Type B pancreatic cell (in vitro differentiated cells): ENCODE measurements at regions not wholly inside any gene's neighbourhood (a gene's known extent, or its start where the extent isn't known, plus 50 kb on each side); places are given as distances from the start of the nearest gene placed in this dataset.

Experiments used
- DNase-seq: peaks from one replicate; pipeline ENCODE4 v3.0.0; 2021; ENCODE audit warnings: mixed read lengths; ENCODE audit not compliant: unreplicated experiment; ENCODE audit errors: extremely low spot score
- H3K27ac Mint-ChIP-seq: 2 replicates; pipeline ENCODE4 v1.8.0; 2021; ENCODE audit warnings: mild to moderate bottlenecking, mixed read lengths
- H3K27me3 Mint-ChIP-seq: 2 replicates; pipeline ENCODE4 v1.8.0; 2021; ENCODE audit warnings: mixed read lengths
- H3K36me3 Mint-ChIP-seq: 2 replicates; pipeline ENCODE4 v1.8.0; 2021; ENCODE audit warnings: mixed read lengths
- H3K4me1 Mint-ChIP-seq: one replicate; pipeline ENCODE4 v1.8.0; 2021; ENCODE audit warnings: mixed read lengths; ENCODE audit not compliant: unreplicated experiment
- H3K4me3 Mint-ChIP-seq: 2 replicates; pipeline ENCODE4 v1.8.0; 2021; ENCODE audit warnings: mild to moderate bottlenecking, mixed read lengths
- H3K9me3 Mint-ChIP-seq: 2 replicates; pipeline ENCODE4 v1.8.0; 2021; ENCODE audit warnings: mixed read lengths
- TF ChIP-seq, protein P1 (sequence below): fragments of 200-600 bp; sonication (generic); conservative IDR thresholded peaks from 2 replicates; pipeline ENCODE4 v1.5.0; 2021; ENCODE audit warnings: antibody characterized with exemption, mild to moderate bottlenecking

DNA sequence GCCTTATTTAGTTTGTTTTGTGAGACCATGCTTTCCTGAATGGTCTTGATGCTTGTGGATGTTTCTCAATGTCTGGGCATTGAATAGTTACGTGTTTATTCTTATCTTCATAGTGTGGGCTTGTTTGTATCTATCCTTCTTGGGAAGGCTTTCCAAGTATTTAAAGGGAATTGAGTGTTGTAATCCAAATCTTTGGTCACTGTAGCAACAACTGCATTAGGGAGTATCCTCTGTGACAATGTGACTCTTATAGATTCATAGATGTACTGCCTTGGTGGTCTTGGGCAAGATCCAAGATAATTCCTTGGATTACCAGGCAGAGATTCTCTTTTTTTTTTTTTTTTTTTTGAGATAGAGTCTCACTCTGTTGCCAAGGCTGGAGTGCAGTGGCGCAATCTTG lies 598.4 kb downstream of the CBLN4 start:
- Mint-ChIP-seq H3K36me3 (no peaks in the 10 kb centered on the region), H3K27me3 (no peaks in the 10 kb centered on the region), H3K9me3 (peaks cover 4% of the 10 kb centered on the region), H3K4me3 (no peak overlapping the region), H3K27ac (no peak overlapping the region), H3K4me1 (no peaks in the 10 kb centered on the region)
- no peak for DNase-seq
- TF ChIP-seq, protein P1, sequence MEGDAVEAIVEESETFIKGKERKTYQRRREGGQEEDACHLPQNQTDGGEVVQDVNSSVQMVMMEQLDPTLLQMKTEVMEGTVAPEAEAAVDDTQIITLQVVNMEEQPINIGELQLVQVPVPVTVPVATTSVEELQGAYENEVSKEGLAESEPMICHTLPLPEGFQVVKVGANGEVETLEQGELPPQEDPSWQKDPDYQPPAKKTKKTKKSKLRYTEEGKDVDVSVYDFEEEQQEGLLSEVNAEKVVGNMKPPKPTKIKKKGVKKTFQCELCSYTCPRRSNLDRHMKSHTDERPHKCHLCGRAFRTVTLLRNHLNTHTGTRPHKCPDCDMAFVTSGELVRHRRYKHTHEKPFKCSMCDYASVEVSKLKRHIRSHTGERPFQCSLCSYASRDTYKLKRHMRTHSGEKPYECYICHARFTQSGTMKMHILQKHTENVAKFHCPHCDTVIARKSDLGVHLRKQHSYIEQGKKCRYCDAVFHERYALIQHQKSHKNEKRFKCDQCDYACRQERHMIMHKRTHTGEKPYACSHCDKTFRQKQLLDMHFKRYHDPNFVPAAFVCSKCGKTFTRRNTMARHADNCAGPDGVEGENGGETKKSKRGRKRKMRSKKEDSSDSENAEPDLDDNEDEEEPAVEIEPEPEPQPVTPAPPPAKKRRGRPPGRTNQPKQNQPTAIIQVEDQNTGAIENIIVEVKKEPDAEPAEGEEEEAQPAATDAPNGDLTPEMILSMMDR = no peak

DNA sequence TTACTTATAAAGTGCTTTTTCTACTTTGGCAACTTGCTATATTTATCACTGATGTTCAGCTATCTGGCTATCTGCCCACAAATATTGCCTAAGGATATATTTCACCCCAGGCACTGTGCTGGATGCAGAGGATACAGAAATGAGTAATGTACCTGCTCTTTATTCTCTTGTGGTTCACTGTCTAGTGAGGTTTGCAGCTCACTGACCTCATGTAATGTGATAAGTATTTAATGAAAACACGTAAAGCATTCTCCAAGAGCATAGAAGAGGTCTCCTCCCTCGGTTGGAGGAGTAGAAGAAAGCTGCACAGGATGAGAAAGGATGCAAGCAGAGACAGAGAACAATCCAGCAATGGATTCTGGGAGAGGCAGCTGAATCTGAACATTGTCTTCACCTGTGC lies 610.7 kb downstream of the CBLN4 start:
- no peaks in the 10 kb centered on the region for H3K4me1 Mint-ChIP-seq
- no peaks in the 10 kb centered on the region for H3K27me3 Mint-ChIP-seq
- H3K36me3 Mint-ChIP-seq = no peaks in the 10 kb centered on the region
- no peak overlapping the region for H3K27ac Mint-ChIP-seq
- no peaks in the 10 kb centered on the region for H3K9me3 Mint-ChIP-seq
- no peak for DNase-seq
- TF ChIP-seq, protein P1 = no peak
- H3K4me3 Mint-ChIP-seq = no peak overlapping the region

DNA sequence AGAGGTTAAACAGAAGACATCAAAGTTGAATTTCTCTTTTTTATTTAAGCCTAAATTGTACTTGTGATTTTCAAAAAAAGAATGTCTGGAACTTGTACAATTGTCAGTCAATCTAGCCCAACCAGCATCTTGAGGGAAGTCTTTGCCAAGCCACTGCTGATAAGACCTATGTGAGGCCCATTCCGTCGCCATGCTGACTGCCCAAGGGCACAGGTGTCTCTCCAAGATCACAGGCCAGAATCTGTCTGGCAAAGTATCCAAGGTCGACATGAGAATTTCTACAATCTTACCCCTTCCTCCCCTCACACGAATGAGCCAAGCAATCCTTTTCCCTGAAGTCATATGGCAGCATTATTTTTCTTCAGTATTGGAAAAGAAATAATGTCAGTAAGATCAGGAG lies 614.5 kb downstream of the CBLN4 start:
- Mint-ChIP-seq H3K36me3 (no peaks in the 10 kb centered on the region), H3K27me3 (no peaks in the 10 kb centered on the region), H3K4me1 (no peaks in the 10 kb centered on the region), H3K9me3 (peaks cover 5% of the 10 kb centered on the region), H3K4me3 (no peak overlapping the region), H3K27ac (no peak overlapping the region)
- no peak for DNase-seq
- TF ChIP-seq, protein P1 = no peak

DNA sequence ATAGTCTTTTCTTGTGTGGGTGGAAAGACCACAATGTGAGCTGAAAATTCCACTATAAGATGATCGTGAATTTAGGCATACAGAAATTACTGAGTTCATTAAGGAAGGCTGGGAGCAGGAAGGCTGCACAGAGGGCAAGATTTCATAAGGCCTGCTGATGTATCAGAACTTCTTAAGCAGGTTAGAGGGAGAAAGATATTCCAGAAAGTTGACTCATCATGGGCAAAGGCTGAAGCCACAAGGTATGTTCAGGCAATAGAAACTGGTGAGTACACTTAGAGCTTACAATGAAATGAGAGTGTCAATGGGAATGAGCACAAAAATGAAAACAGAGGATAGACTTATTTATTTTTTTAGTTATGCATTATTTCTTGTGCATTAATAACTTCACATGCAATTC lies 618.6 kb downstream of the CBLN4 start:
- no peaks in the 10 kb centered on the region for H3K36me3 Mint-ChIP-seq
- TF ChIP-seq, protein P1 = no peak
- H3K27ac Mint-ChIP-seq = no peak overlapping the region
- H3K4me3 Mint-ChIP-seq = no peak overlapping the region
- no peaks in the 10 kb centered on the region for H3K4me1 Mint-ChIP-seq
- peaks cover 5% of the 10 kb centered on the region for H3K9me3 Mint-ChIP-seq
- peaks cover 2% of the 10 kb centered on the region for H3K27me3 Mint-ChIP-seq
- no peak for DNase-seq

DNA sequence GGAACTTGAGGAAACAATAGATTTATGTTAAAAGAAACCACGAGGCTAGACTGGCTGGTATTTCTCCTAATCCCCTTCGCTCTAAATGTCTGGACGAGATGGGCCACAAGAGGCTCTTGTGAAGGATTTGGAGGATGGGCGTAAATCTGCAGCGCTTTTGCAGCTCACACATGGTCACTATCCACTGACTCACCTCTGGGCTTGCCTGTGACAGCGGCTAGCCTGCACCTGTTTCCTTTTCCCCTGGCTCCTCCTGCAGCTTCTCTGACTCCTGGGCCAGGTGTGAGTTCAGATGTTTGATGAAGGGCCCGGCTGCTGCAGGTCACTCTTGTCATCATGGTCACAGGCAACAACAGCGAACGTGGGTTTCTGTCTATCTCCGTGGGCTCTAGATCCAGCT lies 629.4 kb downstream of the CBLN4 start:
- no peak for DNase-seq
- TF ChIP-seq, protein P1 = no peak
- Mint-ChIP-seq H3K9me3 (peaks cover 3% of the 10 kb centered on the region), H3K4me1 (no peaks in the 10 kb centered on the region), H3K27ac (no peak overlapping the region), H3K36me3 (no peaks in the 10 kb centered on the region), H3K4me3 (no peak overlapping the region), H3K27me3 (no peaks in the 10 kb centered on the region)

DNA sequence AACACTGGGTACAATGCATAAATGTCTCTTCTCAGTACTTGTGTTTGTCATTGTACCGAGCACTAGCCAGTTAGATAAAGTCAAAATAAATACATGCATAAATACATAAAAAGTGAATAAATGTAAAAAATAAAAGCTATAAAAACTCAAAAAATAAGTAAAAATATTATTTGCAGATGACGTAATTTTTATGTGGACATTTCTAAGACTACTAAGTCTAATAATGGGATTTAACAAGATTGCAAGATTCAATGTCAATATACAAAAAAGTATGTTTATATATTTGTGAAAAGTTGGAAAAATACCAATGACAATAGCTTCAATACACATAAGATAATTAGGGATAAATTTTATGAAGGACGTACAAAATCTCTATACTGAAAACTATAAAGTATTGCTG lies 639.6 kb downstream of the CBLN4 start:
- no peaks in the 10 kb centered on the region for H3K4me1 Mint-ChIP-seq
- no peaks in the 10 kb centered on the region for H3K9me3 Mint-ChIP-seq
- H3K27me3 Mint-ChIP-seq = peaks cover 5% of the 10 kb centered on the region
- no peak overlapping the region for H3K4me3 Mint-ChIP-seq
- no peak for DNase-seq
- no peaks in the 10 kb centered on the region for H3K36me3 Mint-ChIP-seq
- H3K27ac Mint-ChIP-seq = no peak overlapping the region
- TF ChIP-seq, protein P1 = no peak
